ENCODE measurements at regions not wholly inside any gene's neighbourhood (a gene's known extent, or its start where the extent isn't known, plus 50 kb on each side); places are given as distances from the start of the nearest gene placed in this dataset.

DNA sequence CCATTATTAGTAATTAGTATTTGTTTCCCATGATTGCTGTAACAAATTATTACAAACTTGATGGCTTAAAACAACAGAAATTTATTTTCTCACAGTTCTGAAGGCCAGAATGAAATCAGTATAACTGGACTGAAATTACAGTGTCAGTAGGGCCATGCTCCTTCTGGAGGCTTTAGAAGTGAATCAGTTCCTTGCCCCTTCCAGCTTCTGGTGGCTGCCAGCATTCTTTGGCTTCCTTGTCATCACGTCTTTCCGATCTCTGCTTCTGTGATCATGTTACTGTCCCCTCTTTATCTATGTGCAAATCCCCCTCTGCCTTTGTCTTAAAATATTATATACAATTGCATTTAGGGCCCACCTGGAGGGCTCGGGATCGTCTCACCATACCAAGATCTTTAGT lies 92.0 kb downstream of the FOXB1 start:
- Histone ChIP-seq H3K14ac (ENCODE audit: insufficient read depth, low read length) (no peak overlapping the region), H2AK5ac (ENCODE audit: insufficient read length, low read length) (no peak overlapping the region), H3K79me1 (ENCODE audit: insufficient read depth, low read depth, low read length, poor library complexity, severe bottlenecking) (no peaks in the 10 kb centered on the region), H2AFZ (ENCODE audit: low read length) (no peak overlapping the region), H2BK120ac (ENCODE audit: low read depth, low read length, poor library complexity, severe bottlenecking) (no peak overlapping the region), H3K56ac (ENCODE audit: insufficient read length, low read depth, low read length) (no peak overlapping the region), H4K8ac (replicated peaks; ENCODE audit: insufficient read length, low read depth, low read length) (no peak overlapping the region), H3K4me1 (ENCODE audit: insufficient read depth, low read length) (peaks cover 1% of the 10 kb centered on the region; the same call in 1 of the 2 replicates), H3K18ac (ENCODE audit: insufficient read length, low read depth, low read length) (no peak overlapping the region), H3K79me2 (ENCODE audit: insufficient read depth, low read length) (no peaks in the 10 kb centered on the region), H3K9ac (ENCODE audit: extremely low read depth, insufficient read length, low read length) (no peak overlapping the region), H3K4ac (ENCODE audit: low read depth, low read length) (no peak overlapping the region), H3K9me3 (ENCODE audit: control insufficient read depth, low read depth, low read length) (no peaks in the 10 kb centered on the region), H4K20me1 (ENCODE audit: control insufficient read depth, insufficient read depth, insufficient read length) (no peaks in the 10 kb centered on the region), H3K27me3 (ENCODE audit: insufficient read depth, low read length) (no peaks in the 10 kb centered on the region), H4K5ac (ENCODE audit: insufficient read length, low read depth, low read length) (no peak overlapping the region), H2BK5ac (ENCODE audit: insufficient read length, low read length) (no peak overlapping the region), H3K4me2 (ENCODE audit: insufficient read depth, insufficient read length, low read length) (no peak overlapping the region), H2BK20ac (ENCODE audit: low read depth, low read length, poor library complexity, severe bottlenecking) (no peak overlapping the region), H2BK15ac (ENCODE audit: low read depth, low read length) (no peak overlapping the region), H3K27ac (ENCODE audit: insufficient read length, low read depth, low read length) (no peak overlapping the region), H3K23ac (ENCODE audit: insufficient read length, low read depth, low read length) (no peak overlapping the region), H4K91ac (ENCODE audit: insufficient read length, low read depth, low read length) (no peak overlapping the region), H3K23me2 (ENCODE audit: insufficient read length, low read depth, low read length, poor library complexity, severe bottlenecking) (no peaks in the 10 kb centered on the region), H3T11ph (ENCODE audit: low read length) (no peak overlapping the region), H2BK12ac (ENCODE audit: insufficient read length, low read depth, low read length) (no peak overlapping the region)
- no CpG with 5 or more reads among the region's 4 CpGs for WGBS (ENCODE audit: extremely low coverage, insufficient read length, low lambda C conversion rate)
- Mint-ChIP-seq H3K27me3 (ENCODE audit: low read depth) (peaks cover 4% of the 10 kb centered on the region; the same call in 1 of the 2 replicates), H3K36me3 (ENCODE audit: insufficient read depth in 1 of 3, low read depth in 3 of 3) (peaks cover 2 to 14% (median 5%) of the 10 kb centered on the region in 3 experiments), H3K4me1 (peaks cover 5% of the 10 kb centered on the region in 2 experiments; a peak in 2 of 4 replicates), H3K27ac (no peak overlapping the region), H3K4me3 (no peak overlapping the region), H3K9me3 (peaks cover 12 to 15% of the 10 kb centered on the region in 2 experiments)
- TF ChIP-seq, protein P1, sequence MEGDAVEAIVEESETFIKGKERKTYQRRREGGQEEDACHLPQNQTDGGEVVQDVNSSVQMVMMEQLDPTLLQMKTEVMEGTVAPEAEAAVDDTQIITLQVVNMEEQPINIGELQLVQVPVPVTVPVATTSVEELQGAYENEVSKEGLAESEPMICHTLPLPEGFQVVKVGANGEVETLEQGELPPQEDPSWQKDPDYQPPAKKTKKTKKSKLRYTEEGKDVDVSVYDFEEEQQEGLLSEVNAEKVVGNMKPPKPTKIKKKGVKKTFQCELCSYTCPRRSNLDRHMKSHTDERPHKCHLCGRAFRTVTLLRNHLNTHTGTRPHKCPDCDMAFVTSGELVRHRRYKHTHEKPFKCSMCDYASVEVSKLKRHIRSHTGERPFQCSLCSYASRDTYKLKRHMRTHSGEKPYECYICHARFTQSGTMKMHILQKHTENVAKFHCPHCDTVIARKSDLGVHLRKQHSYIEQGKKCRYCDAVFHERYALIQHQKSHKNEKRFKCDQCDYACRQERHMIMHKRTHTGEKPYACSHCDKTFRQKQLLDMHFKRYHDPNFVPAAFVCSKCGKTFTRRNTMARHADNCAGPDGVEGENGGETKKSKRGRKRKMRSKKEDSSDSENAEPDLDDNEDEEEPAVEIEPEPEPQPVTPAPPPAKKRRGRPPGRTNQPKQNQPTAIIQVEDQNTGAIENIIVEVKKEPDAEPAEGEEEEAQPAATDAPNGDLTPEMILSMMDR (conservative IDR thresholded peaks at IDR 0.05): no peak
- DNase-seq: no peak

Measured in H9 (cell line).